Fibroblast of peridontal ligament (primary cell): ENCODE measurements at regions not wholly inside any gene's neighbourhood (a gene's known extent, or its start where the extent isn't known, plus 50 kb on each side); places are given as distances from the start of the nearest gene placed in this dataset.
A peak's percentile ranks its signal among the peaks of the same experiment; 100 is the strongest.

Experiments used
- DNase-seq: peaks from one replicate; pipeline ENCODE4 v3.0.0-alpha.2; 2010; ENCODE audit errors: extremely low read depth

DNA sequence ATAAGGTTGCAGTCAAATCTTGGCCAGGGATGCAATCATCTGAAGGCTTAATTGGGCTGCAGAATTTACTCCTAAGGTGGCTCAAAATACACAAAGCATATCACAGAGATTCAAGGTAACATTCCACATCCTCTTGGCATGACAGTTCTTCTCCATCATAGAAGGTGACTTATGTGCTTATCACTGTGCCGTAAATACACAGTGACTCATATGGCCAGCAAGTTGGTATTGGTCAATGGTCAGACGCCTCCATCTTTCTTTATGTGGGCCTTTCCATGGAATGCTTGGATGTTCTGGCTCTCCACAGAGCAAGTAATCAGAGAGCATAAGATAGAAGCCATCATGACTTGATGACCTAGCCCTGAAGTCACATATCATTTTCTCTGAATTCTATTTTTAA is 168.8 kb upstream of the ST8SIA2 start:
- no peak for DNase-seq

- DNase-seq = peak; percentile 18
Observed at GRCh38 chr15:92226020-92226612, 167.6 kb upstream of the ST8SIA2 start.

GRCh38 chr15:92228830-92229229 is 164.9 kb upstream of the ST8SIA2 start:
- DNase-seq = no peak

DNA sequence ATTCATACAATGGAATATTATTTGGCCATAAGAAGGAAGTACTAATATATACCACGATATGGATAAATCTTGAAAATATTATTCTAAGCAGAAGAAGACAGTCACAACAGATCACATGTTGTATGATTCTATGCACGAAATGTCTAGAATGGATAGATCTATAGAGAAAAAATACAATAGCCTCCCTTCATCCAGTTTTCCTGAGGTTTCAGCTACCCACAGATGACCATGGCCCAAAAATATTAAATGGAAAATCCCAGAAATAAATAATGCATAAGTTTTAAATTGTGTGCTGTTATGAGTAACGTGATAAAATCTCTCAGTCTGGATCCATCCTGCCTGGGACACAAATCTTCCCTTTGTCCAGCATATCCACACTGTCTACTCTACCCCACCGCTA is 162.2 kb upstream of the ST8SIA2 start:
- no peak for DNase-seq

GRCh38 chr15:92232317-92232716 is 161.4 kb upstream of the ST8SIA2 start:
- DNase-seq = no peak

DNA sequence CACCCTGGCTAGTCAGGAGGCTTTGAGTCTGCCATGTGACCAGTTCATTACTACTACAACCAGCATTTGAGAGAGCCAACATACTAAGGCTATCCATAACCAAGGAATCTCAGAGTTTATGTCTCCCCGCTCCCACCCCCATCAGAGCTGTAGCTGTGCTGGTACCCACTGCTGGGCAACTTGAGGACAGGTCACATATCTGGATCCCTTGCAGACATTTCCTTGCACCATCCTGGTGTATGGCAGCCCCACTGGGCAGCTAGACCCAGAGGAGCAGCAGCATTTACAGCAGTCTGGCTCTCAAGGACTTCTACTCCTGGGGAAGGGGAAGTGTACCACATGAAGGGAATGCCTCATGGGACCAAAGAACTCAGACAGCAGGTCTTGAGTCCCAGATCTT is 160.8 kb upstream of the ST8SIA2 start:
- no peak for DNase-seq

DNA sequence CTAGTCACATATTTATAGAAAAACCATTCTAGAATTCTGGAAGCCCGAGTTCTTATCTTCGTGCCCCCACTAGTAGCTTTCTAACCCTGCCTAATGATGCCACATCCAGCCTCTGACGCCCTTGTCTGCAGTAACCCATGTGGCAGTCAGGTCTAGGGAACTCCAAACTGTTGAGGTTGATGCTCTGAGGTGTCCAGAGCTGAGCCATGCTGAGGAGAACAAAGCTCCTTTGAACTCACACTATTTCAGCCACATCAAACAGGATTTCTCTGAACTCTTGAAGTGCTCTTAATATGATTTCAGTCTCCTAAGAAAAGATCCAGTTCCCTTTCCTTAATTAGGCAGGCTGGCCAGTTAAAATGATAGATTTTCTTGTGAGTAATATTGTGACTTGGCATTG is 150.5 kb upstream of the ST8SIA2 start:
- DNase-seq = no peak

GRCh38 chr15:92244703-92245102 is 149.0 kb upstream of the ST8SIA2 start:
- DNase-seq = no peak

DNA sequence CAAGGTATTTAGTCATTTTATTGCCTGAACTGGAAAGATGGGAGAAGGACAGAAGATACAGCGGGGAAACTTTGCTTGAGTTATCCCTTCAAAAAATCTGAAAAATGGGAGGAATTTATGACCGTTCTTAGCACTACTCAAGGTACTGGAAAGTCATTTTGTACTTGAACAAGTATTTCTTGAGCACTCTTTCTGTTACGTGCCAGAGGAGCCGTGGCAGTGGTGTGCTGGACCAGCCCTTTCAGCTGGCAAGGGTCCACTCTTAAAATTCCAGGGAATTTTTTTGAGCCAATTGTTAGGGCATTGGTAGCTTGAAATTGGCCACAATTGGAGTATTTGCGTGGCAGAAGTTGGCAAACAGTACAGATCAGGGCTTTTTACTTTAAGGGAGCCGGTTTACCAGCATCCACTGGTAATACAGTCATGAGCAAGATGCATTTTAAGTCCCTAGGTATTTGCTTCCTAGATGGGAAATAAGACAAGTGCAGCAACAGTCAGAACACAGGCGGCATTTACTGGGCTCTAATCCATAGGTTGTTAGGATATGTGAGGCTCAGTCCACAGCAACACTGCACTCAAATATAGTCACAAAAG is 145.9 kb upstream of the ST8SIA2 start:
- no peak for DNase-seq

DNA sequence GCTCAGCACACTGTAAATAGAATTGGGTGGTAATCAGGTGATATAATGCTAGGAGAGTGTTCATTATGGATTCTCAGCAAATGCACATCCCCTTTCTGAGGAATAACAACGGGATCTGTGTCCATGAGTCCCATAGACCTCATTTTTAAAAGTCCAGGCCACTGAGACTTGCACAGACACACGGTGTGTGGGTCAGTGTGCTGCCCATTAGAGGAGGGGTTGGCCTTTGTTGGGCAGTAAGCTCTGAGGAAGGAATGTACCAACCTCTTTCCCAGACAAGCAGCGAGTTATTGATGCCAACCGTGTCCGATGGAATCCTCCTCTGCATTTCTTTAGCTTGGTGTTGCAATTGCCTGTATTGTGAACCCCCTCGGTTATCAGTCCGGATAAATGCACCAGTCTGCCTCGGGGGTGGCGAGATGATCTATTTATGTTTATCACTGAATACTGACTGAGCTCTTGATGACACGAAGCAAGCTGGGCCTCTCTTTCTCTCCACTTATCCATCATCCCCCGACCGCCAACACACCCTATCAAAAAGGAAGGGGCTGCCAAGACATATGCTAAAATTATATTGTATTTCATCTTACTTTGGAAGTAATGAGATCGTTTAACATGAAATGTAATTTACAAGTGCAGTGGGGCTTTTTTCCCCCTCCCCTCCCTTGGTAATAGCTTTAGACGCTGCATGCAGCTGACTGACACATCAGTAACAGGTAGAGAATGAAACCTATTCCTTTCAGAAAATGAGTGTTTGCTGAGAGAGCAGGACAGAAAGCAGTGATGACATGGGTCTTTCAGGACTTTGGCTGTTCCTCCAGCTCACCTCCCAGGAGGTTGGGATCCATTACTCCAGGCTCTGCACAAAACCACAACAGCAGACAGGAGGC is 126.6 kb upstream of the ST8SIA2 start:
- no peak for DNase-seq

DNA sequence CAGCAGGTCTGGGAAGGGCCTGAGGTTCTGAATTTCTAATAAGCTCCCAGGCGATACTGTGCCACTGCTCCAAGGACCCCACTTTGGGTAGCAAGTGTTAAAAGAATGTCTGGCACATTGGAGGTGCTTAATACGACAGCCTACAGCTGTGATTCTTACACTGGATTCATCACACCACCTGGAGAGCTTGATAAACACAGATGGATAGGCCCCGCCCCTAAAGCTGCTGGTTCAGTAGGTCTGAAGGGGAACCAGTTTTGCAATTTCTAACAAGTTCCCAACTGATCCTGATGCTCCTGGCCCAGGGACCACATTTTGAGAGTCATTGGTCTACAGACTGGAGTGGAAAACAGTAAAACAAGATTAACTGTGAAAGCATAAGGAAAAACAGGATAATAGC is 124.8 kb upstream of the ST8SIA2 start:
- DNase-seq = no peak

DNA sequence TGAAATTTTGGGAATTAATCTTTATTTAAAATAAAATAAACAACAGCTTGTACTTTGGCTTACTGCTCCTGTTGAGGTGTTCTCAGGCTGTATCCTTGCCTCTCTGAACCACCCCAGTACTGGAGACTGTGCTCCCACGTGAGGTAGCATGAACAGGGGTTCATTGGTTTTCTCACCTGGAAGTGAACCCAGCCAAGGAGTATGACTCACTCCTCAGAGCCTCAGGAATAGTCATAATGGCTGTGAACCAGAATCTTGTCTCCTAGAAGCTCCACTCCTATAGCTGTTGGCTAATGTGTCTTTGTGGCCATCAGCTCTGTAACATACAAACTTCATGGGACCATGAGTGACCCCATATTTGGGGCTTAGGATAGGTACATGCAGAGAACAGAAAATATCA is 122.5 kb upstream of the ST8SIA2 start:
- DNase-seq = no peak

DNA sequence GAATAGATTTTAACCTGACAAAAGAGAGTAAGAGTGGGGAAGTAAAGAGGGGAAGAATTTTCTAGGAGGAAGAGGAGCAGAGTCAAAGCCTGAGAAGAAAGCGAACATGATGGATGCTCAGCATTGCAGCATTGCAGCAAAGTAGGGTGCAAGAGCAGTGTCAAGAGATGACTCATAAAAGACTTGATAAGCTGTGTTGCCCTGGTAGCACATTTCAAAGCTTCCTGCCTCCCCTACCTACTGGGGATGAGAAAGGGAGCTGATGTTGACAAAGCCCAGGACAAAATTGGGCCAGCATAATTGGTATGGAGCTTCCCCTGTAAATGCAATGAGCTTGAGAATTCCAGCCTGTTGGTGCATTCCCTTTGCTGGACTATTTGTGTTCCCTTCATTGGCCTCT is 121.6 kb upstream of the ST8SIA2 start:
- no peak for DNase-seq

- no peak for DNase-seq
Observed at GRCh38 chr15:92273286-92273685, 120.4 kb upstream of the ST8SIA2 start.

DNA sequence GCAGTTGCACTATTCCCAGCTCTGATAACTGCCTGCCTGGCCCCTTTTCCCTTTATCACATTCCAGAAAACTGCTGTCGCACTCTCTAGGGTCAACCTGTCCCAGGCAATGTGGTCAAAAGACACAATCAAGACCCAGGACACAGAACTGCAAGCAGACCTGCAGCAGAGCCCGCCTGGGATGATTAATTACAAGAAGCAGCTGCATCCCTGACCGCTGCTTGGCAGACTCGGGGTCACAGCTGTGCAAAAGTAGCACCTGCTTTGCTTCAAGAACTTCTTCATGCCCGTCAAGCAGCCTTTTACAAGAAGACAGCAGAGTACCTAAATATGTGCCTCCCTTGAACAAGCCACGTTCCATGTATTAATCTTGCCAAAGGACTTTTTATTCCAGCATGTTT is 120.0 kb upstream of the ST8SIA2 start:
- DNase-seq = no peak

GRCh38 chr15:92277776-92278175 is 115.9 kb upstream of the ST8SIA2 start:
- peak; percentile 5 for DNase-seq

DNA sequence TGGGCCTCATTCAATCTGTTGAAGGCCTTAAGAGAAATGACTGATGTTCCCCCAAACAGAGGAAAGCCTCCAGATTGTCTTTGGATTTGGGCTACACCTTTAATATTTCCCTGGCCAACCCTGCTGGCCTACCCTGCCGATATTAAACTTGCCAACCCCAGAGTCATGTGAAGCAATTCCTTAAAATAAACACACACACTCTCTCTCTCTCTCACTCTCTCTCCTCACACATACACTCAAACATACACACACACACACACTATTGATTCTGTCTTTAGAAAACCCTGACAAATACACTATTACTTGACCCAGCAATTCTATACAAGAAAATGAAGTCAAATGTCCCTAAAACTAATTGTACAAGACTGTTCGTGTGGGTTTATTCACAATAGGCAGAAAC is 109.9 kb upstream of the ST8SIA2 start:
- DNase-seq = no peak

- no peak for DNase-seq
Observed at GRCh38 chr15:92288755-92289154, 104.9 kb upstream of the ST8SIA2 start.

- DNase-seq = no peak
Observed at GRCh38 chr15:92289733-92290132, 103.9 kb upstream of the ST8SIA2 start.

DNA sequence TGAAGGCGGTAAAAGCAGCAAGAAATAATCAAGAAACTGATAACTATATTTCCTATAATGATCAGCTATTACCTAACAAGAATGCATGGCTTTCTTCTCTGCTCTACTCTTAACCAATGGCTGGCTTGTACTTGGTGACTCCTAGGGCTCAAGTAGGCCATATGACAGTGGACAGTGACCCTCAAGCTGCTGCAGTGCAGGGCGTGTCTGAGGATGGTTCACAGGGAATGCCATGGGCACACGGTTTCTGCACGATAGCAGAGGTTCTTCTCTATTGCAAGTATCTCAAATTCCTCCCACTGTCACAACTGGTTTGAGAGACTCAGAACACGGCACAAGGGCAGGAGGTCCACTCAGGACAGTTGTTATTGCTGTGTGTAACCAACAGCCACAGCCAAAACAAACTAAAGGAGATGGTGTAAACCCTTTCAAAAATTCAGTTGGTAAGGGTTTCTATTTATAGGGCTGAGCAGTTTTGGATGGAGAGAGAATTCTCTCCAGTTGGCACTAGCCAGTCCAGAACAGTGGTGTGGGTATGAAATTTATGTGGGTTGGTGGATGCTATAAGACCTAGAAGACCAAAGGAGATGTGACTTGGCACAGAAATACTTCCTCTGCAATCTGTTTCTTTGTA is 103.2 kb upstream of the ST8SIA2 start:
- DNase-seq = no peak

GRCh38 chr15:92291900-92292299 is 101.8 kb upstream of the ST8SIA2 start:
- no peak for DNase-seq

GRCh38 chr15:92294759-92295158 is 98.9 kb upstream of the ST8SIA2 start:
- DNase-seq = no peak
